NCI-H1930 (cell line): ENCODE measurements at regions not wholly inside any gene's neighbourhood (a gene's known extent, or its start where the extent isn't known, plus 50 kb on each side); places are given as distances from the start of the nearest gene placed in this dataset.
A peak's percentile ranks its signal among the peaks of the same experiment; 100 is the strongest.

ENCODE experiments used
- DNase-seq, 2 experiments: peaks; one replicate each; lab custom pipeline; 2025; lab: John Stamatoyannopoulos, UW

- DNase-seq: no peak
Observed at GRCh38 chr7:98515201-98515600, 101.9 kb upstream of the NPTX2 start.

GRCh38 chr7:98514211-98515031, 102.7 kb upstream of the NPTX2 start:
- no peak for DNase-seq

- no peak for DNase-seq
Observed at GRCh38 chr7:98511175-98511574, 105.9 kb upstream of the NPTX2 start.

- no peak for DNase-seq
Observed at GRCh38 chr7:98509836-98510235, 107.2 kb upstream of the NPTX2 start.

GRCh38 chr7:98506471-98506870, 105.6 kb upstream of the BAIAP2L1 start:
- no peak for DNase-seq

- DNase-seq: no peak
Observed at GRCh38 chr7:98500764-98501163, 99.9 kb upstream of the BAIAP2L1 start.

GRCh38 chr7:98496618-98497017, 95.7 kb upstream of the BAIAP2L1 start:
- no peak for DNase-seq

- no peak for DNase-seq
Observed at GRCh38 chr7:98495200-98495955, 94.5 kb upstream of the BAIAP2L1 start.

- DNase-seq: no peak
Observed at GRCh38 chr7:98493030-98493778, 92.3 kb upstream of the BAIAP2L1 start.

- DNase-seq: no peak
Observed at GRCh38 chr7:98488167-98488566, 87.3 kb upstream of the BAIAP2L1 start.

GRCh38 chr7:98483964-98484545, 83.2 kb upstream of the BAIAP2L1 start:
- DNase-seq: no peak

GRCh38 chr7:98483276-98483963, 82.5 kb upstream of the BAIAP2L1 start:
- no peak for DNase-seq

GRCh38 chr7:98479318-98479717, 78.4 kb upstream of the BAIAP2L1 start:
- no peak for DNase-seq

GRCh38 chr7:98475352-98475751, 74.5 kb upstream of the BAIAP2L1 start:
- DNase-seq: no peak

- peak in 1 of 2 experiments; percentile 15 for DNase-seq
Observed at GRCh38 chr7:98474558-98474957, 73.7 kb upstream of the BAIAP2L1 start.

GRCh38 chr7:98472521-98472954, 71.6 kb upstream of the BAIAP2L1 start:
- no peak for DNase-seq

- peak; percentile 53 to 67 for DNase-seq
Observed at GRCh38 chr7:98470485-98471240, 69.8 kb upstream of the BAIAP2L1 start.

- no peak for DNase-seq
Observed at GRCh38 chr7:98469088-98469487, 68.2 kb upstream of the BAIAP2L1 start.

GRCh38 chr7:98467570-98468312, 66.9 kb upstream of the BAIAP2L1 start:
- DNase-seq: no peak

- DNase-seq: no peak
Observed at GRCh38 chr7:98465022-98465421, 64.1 kb upstream of the BAIAP2L1 start.
